IPS DF 6.9 (cell line): ENCODE measurements at regions not wholly inside any gene's neighbourhood (a gene's known extent, or its start where the extent isn't known, plus 50 kb on each side); places are given as distances from the start of the nearest gene placed in this dataset.

ENCODE experiments used
- DNase-seq: peaks from one replicate; pipeline ENCODE4 v3.0.0-alpha.2; 2013; ENCODE audit warnings: low read depth, low spot score
- H3K27ac ChIP-seq: one replicate; pipeline ENCODE4 v1.5.1; 2013; ENCODE audit warnings: low read length, control low read depth
- H3K27me3 ChIP-seq: 2 replicates; pipeline ENCODE4 v1.6.1; 2013; ENCODE audit warnings: mild to moderate bottlenecking, low read length; ENCODE audit not compliant: control insufficient read depth, insufficient read depth
- H3K36me3 ChIP-seq: 2 replicates; pipeline ENCODE4 v1.6.1; 2013; ENCODE audit warnings: low read length; ENCODE audit not compliant: control insufficient read depth, insufficient read depth
- H3K4me1 ChIP-seq: 2 replicates; pipeline ENCODE4 v1.6.1; 2013; ENCODE audit warnings: low read length; ENCODE audit not compliant: control insufficient read depth, insufficient read depth
- H3K4me3 ChIP-seq: 2 replicates; pipeline ENCODE4 v1.5.1; 2013; ENCODE audit warnings: mild to moderate bottlenecking, low read length
- H3K9me3 ChIP-seq: 2 replicates; pipeline ENCODE4 v1.6.1; 2013; ENCODE audit warnings: low read length, inconsistent platforms; ENCODE audit not compliant: control insufficient read depth, insufficient read depth
- WGBS: extraction: QIAGEN DNeasy Blood & Tissue Kit; methylation state at CpG from one replicate; pipeline ENCODE4 v1.1.7; 2013; ENCODE audit warnings: mixed read lengths, missing lambda C conversion rate; ENCODE audit not compliant: insufficient read length, insufficient coverage; 5-methylcytosine and 5-hydroxymethylcytosine counted together

- Histone ChIP-seq H3K27me3 (no peaks in the 10 kb centered on the region), H3K27ac (no peak overlapping the region), H3K36me3 (no peaks in the 10 kb centered on the region), H3K9me3 (no peaks in the 10 kb centered on the region), H3K4me1 (no peaks in the 10 kb centered on the region), H3K4me3 (no peak overlapping the region)
- DNase-seq, result no peak
- no CpG with 5 or more reads among the region's 4 CpGs for WGBS
These were observed 1483.4 kb upstream of the ZEB2 start for GRCh38 chr2:146003337-146003736.

GRCh38 chr2:145994910-145995309 is 1475.0 kb upstream of the ZEB2 start:
- Histone ChIP-seq H3K36me3 (no peaks in the 10 kb centered on the region), H3K9me3 (no peaks in the 10 kb centered on the region), H3K27ac (no peak overlapping the region), H3K27me3 (no peaks in the 10 kb centered on the region), H3K4me3 (no peak overlapping the region), H3K4me1 (no peaks in the 10 kb centered on the region)
- no peak for DNase-seq

GRCh38 chr2:145992572-145992971 is 1472.7 kb upstream of the ZEB2 start:
- WGBS, result 100% methylated on average over 2 of the region's 3 CpGs
- no peaks in the 10 kb centered on the region for H3K4me1 ChIP-seq
- no peak for DNase-seq
- no peaks in the 10 kb centered on the region for H3K27me3 ChIP-seq
- no peak overlapping the region for H3K27ac ChIP-seq
- no peak overlapping the region for H3K4me3 ChIP-seq
- H3K9me3 ChIP-seq, result no peaks in the 10 kb centered on the region
- H3K36me3 ChIP-seq, result no peaks in the 10 kb centered on the region

GRCh38 chr2:145987793-145988192 is 1467.9 kb upstream of the ZEB2 start:
- no peak for DNase-seq
- Histone ChIP-seq H3K4me3 (no peak overlapping the region), H3K9me3 (no peaks in the 10 kb centered on the region), H3K27me3 (no peaks in the 10 kb centered on the region), H3K4me1 (no peaks in the 10 kb centered on the region), H3K36me3 (no peaks in the 10 kb centered on the region), H3K27ac (no peak overlapping the region)
- WGBS, result no CpG with 5 or more reads among the region's 2 CpGs

- no peaks in the 10 kb centered on the region for H3K36me3 ChIP-seq
- no peaks in the 10 kb centered on the region for H3K4me1 ChIP-seq
- no peaks in the 10 kb centered on the region for H3K9me3 ChIP-seq
- no peak overlapping the region for H3K27ac ChIP-seq
- no peaks in the 10 kb centered on the region for H3K27me3 ChIP-seq
- no peak for DNase-seq
- H3K4me3 ChIP-seq, result no peak overlapping the region
These were observed 1465.6 kb upstream of the ZEB2 start for GRCh38 chr2:145985517-145985916.

GRCh38 chr2:145984580-145984979 is 1464.7 kb upstream of the ZEB2 start:
- no peaks in the 10 kb centered on the region for H3K4me1 ChIP-seq
- no peak for DNase-seq
- no CpG with 5 or more reads among the region's 2 CpGs for WGBS

GRCh38 chr2:145980318-145980717 is 1460.4 kb upstream of the ZEB2 start:
- H3K4me3 ChIP-seq, result no peak overlapping the region
- no CpG with 5 or more reads among the region's 2 CpGs for WGBS
- H3K36me3 ChIP-seq, result no peaks in the 10 kb centered on the region
- H3K27me3 ChIP-seq, result no peaks in the 10 kb centered on the region
- H3K9me3 ChIP-seq, result no peaks in the 10 kb centered on the region
- DNase-seq, result no peak
- no peaks in the 10 kb centered on the region for H3K4me1 ChIP-seq
- no peak overlapping the region for H3K27ac ChIP-seq

More at GRCh38 chr2:145984580-145984979, 1464.7 kb upstream of the ZEB2 start:
- no peaks in the 10 kb centered on the region for H3K27me3 ChIP-seq
- no peak overlapping the region for H3K4me3 ChIP-seq
- H3K36me3 ChIP-seq, result no peaks in the 10 kb centered on the region
- no peaks in the 10 kb centered on the region for H3K9me3 ChIP-seq
- no peak overlapping the region for H3K27ac ChIP-seq

- Histone ChIP-seq H3K27ac (no peak overlapping the region), H3K4me1 (no peaks in the 10 kb centered on the region), H3K4me3 (no peak overlapping the region), H3K36me3 (no peaks in the 10 kb centered on the region), H3K9me3 (no peaks in the 10 kb centered on the region), H3K27me3 (no peaks in the 10 kb centered on the region)
- no CpG with 5 or more reads among the region's 3 CpGs for WGBS
- no peak for DNase-seq
These were observed 1455.5 kb upstream of the ZEB2 start for GRCh38 chr2:145975406-145975805.

GRCh38 chr2:145961846-145962245 is 1441.9 kb upstream of the ZEB2 start:
- Histone ChIP-seq H3K27me3 (no peaks in the 10 kb centered on the region), H3K4me3 (no peak overlapping the region), H3K4me1 (no peaks in the 10 kb centered on the region), H3K27ac (no peak overlapping the region), H3K36me3 (no peaks in the 10 kb centered on the region), H3K9me3 (0 out of 2 replicates have a peak, but pooled peaks cover 2% of the 10 kb centered on the region)
- no CpG with 5 or more reads among the region's 1 CpG for WGBS
- no peak for DNase-seq

- no peak for DNase-seq
- Histone ChIP-seq H3K27ac (no peak overlapping the region), H3K27me3 (no peaks in the 10 kb centered on the region), H3K4me1 (no peaks in the 10 kb centered on the region), H3K36me3 (no peaks in the 10 kb centered on the region), H3K4me3 (no peak overlapping the region), H3K9me3 (0 out of 2 replicates have a peak, but pooled peaks cover 2% of the 10 kb centered on the region)
- no CpG with 5 or more reads among the region's 23 CpGs for WGBS
These were observed 1440.7 kb upstream of the ZEB2 start for GRCh38 chr2:145960479-145961163.

- WGBS, result no CpG with 5 or more reads among the region's 4 CpGs
- Histone ChIP-seq H3K36me3 (no peaks in the 10 kb centered on the region), H3K27me3 (no peaks in the 10 kb centered on the region), H3K4me3 (no peak overlapping the region), H3K27ac (no peak overlapping the region), H3K9me3 (0 out of 2 replicates have a peak, but pooled peaks cover 2% of the 10 kb centered on the region), H3K4me1 (no peaks in the 10 kb centered on the region)
- DNase-seq, result no peak
These were observed 1438.7 kb upstream of the ZEB2 start for GRCh38 chr2:145958611-145959010.
